HG03439 (cell line): ENCODE measurements at regions not wholly inside any gene's neighbourhood (a gene's known extent, or its start where the extent isn't known, plus 50 kb on each side); places are given as distances from the start of the nearest gene placed in this dataset.

Experiments
- ATAC-seq: cut with Tn5 transposase; IDR thresholded peaks from one replicate; pipeline ENCODE4 v1.9.1; 2021; ENCODE audit warnings: mild to moderate bottlenecking, moderate library complexity; ENCODE audit not compliant: unreplicated experiment

GRCh38 chr7:110090110-110090820, 1000.7 kb upstream of the LRRN3 start:
- ATAC-seq, result no peak

GRCh38 chr7:110095372-110096052, 995.4 kb upstream of the LRRN3 start:
- no peak for ATAC-seq

- ATAC-seq, result no peak
Observed at GRCh38 chr7:110104243-110104642, 986.7 kb upstream of the LRRN3 start.

- ATAC-seq, result no peak
Observed at GRCh38 chr7:110105307-110105706, 985.6 kb upstream of the LRRN3 start.

GRCh38 chr7:110105840-110106239, 985.1 kb upstream of the LRRN3 start:
- ATAC-seq, result no peak

- ATAC-seq, result no peak
Observed at GRCh38 chr7:110119883-110120581, 970.9 kb upstream of the LRRN3 start.

GRCh38 chr7:110129159-110129558, 961.8 kb upstream of the LRRN3 start:
- no peak for ATAC-seq

GRCh38 chr7:110130669-110131068, 960.3 kb upstream of the LRRN3 start:
- no peak for ATAC-seq

GRCh38 chr7:110131344-110131743, 959.6 kb upstream of the LRRN3 start:
- ATAC-seq, result no peak

GRCh38 chr7:110139056-110139455, 951.9 kb upstream of the LRRN3 start:
- no peak for ATAC-seq

GRCh38 chr7:110142939-110143526, 947.9 kb upstream of the LRRN3 start:
- ATAC-seq, result no peak

GRCh38 chr7:110144599-110144998, 946.3 kb upstream of the LRRN3 start:
- ATAC-seq, result no peak

- ATAC-seq, result no peak
Observed at GRCh38 chr7:110148054-110148453, 942.9 kb upstream of the LRRN3 start.

GRCh38 chr7:110153222-110153621, 937.7 kb upstream of the LRRN3 start:
- ATAC-seq, result no peak

- ATAC-seq, result no peak
Observed at GRCh38 chr7:110156511-110156910, 934.4 kb upstream of the LRRN3 start.

- no peak for ATAC-seq
Observed at GRCh38 chr7:110157631-110158362, 933.1 kb upstream of the LRRN3 start.

GRCh38 chr7:110168010-110168409, 922.9 kb upstream of the LRRN3 start:
- no peak for ATAC-seq

- ATAC-seq, result no peak
Observed at GRCh38 chr7:110170841-110171240, 920.1 kb upstream of the LRRN3 start.

- ATAC-seq, result no peak
Observed at GRCh38 chr7:110177463-110177862, 913.5 kb upstream of the LRRN3 start.

- ATAC-seq, result no peak
Observed at GRCh38 chr7:110179037-110179436, 911.9 kb upstream of the LRRN3 start.

GRCh38 chr7:110181768-110182167, 909.2 kb upstream of the LRRN3 start:
- ATAC-seq, result no peak
